Epithelial cell of proximal tubule (primary cell): ENCODE measurements at regions not wholly inside any gene's neighbourhood (a gene's known extent, or its start where the extent isn't known, plus 50 kb on each side); places are given as distances from the start of the nearest gene placed in this dataset.

Experiments
- DNase-seq: peaks from one replicate; pipeline ENCODE4 v3.0.0-alpha.2; 2011; ENCODE audit warnings: low read depth
- H3K4me3 ChIP-seq: 2 replicates; pipeline ENCODE4 v1.5.1; 2011; ENCODE audit warnings: low read depth, mild to moderate bottlenecking, low read length
- TF ChIP-seq, protein P1 (sequence below): conservative IDR thresholded peaks from 2 replicates; pipeline ENCODE4 v1.5.1; 2012; ENCODE audit warnings: low read depth, mild to moderate bottlenecking, low read length

DNA sequence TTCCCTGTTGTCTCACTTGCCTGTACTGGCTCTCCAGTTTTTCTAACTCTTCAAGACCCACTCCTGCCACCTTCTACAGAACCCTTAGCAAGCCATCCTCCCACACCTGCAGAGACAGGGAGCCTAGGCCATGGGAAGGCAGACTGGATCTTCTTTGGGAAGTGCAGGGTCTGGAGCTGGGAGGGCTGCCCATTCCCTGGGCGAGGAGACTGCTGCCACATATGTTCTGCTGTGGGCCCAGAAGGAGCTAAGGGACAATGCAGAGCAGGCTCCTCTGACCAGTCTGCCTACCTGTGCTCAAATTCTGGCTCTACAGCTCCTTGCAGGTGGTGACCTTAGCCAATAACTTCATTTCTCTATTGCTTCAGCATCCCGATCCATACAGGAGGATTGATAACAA, 152.1 kb upstream of the CELF4 start:
- no peak for DNase-seq
- no peak overlapping the region for H3K4me3 ChIP-seq
- TF ChIP-seq, protein P1, sequence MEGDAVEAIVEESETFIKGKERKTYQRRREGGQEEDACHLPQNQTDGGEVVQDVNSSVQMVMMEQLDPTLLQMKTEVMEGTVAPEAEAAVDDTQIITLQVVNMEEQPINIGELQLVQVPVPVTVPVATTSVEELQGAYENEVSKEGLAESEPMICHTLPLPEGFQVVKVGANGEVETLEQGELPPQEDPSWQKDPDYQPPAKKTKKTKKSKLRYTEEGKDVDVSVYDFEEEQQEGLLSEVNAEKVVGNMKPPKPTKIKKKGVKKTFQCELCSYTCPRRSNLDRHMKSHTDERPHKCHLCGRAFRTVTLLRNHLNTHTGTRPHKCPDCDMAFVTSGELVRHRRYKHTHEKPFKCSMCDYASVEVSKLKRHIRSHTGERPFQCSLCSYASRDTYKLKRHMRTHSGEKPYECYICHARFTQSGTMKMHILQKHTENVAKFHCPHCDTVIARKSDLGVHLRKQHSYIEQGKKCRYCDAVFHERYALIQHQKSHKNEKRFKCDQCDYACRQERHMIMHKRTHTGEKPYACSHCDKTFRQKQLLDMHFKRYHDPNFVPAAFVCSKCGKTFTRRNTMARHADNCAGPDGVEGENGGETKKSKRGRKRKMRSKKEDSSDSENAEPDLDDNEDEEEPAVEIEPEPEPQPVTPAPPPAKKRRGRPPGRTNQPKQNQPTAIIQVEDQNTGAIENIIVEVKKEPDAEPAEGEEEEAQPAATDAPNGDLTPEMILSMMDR, result no peak

DNA sequence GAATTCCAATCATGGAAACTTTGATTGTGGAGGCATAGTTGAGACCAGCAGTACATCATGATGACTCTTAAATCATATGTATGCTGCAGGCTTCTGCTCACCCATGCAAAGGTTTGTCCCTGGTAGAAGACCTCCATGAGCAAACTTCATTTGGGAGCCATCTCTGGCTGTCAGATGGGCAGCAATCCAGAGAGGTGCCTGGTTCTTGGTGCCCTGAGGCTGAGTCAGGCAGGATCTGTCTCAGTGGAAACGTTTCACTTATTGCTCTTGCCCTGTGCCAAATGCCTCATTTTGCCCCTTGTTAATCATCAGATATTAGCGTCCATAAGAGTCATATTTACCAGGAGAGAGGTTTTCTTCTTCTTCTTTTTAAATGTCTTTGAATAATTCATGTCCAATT, 151.5 kb upstream of the CELF4 start:
- no peak for DNase-seq
- no peak overlapping the region for H3K4me3 ChIP-seq
- TF ChIP-seq, protein P1, result no peak

DNA sequence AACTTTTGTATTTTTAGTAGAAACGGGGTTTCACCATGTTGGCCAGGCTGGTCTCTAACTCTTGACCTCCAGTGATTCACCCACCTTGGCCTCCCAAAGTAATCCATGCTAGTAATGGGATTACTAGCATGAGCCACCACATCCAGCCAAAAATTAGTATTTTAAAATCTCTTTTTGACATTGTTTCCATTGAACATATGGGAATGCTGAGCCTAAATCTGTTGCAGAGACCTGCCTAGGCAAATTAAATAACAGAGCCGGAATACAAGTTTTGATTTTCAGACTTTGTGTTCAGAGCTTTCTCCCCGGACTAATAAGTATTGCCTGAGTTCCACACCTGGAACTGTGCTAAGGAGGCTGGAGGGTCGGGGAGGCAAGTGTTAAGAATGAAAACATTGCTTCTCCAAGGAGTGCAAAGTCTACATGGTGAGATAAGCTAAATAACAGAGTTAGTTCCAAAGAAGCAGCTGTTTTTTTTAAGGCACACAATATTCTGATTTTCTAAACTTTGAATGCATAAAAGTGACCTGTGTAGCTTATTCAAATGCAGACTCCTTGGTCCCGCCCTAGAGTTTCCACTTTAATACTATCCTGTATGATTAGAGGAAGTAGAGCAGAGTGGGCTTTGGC, 150.6 kb upstream of the CELF4 start:
- DNase-seq, result no peak
- no peak overlapping the region for H3K4me3 ChIP-seq
- TF ChIP-seq, protein P1, result no peak

DNA sequence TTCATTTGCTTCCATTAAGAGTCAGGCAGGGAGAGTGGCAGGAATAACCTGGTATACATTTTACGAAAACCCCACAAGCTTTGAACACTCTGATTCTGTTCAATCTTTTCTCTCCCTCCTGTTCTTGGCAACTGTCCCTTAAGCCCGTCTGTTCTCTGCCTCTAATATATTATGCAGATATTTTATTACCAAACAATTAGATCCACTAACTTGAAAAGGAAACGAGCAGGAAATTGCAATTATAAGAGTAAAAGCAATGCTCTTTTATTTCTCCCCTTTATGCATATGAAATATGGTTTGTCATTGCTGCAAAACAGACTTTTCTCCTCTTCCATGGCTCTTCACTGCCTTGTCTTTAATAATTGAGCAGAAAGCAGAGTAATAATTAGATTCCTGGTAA, 149.1 kb upstream of the CELF4 start:
- DNase-seq, result no peak
- TF ChIP-seq, protein P1, result no peak
- H3K4me3 ChIP-seq, result no peak overlapping the region

DNA sequence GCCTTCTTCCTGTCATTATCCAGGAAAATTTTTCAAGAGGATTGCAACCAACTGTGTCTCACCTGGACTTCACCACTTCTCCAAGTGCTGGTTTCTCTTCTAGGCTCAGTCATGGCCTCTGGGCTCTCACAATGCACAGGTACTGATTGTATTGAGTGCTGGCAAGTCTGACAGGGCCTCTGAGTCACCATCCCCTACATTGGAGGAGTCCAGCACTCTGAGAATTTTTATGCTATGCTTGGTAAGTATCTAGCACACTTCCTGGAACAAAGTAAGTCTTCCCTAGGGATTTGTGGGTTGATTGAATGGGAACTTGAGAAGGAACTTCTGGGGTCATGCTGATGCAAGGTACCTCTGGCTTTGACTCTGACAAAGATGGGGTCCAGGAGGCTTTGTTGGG, 147.2 kb upstream of the CELF4 start:
- H3K4me3 ChIP-seq, result no peak overlapping the region
- TF ChIP-seq, protein P1, result no peak
- DNase-seq, result no peak

DNA sequence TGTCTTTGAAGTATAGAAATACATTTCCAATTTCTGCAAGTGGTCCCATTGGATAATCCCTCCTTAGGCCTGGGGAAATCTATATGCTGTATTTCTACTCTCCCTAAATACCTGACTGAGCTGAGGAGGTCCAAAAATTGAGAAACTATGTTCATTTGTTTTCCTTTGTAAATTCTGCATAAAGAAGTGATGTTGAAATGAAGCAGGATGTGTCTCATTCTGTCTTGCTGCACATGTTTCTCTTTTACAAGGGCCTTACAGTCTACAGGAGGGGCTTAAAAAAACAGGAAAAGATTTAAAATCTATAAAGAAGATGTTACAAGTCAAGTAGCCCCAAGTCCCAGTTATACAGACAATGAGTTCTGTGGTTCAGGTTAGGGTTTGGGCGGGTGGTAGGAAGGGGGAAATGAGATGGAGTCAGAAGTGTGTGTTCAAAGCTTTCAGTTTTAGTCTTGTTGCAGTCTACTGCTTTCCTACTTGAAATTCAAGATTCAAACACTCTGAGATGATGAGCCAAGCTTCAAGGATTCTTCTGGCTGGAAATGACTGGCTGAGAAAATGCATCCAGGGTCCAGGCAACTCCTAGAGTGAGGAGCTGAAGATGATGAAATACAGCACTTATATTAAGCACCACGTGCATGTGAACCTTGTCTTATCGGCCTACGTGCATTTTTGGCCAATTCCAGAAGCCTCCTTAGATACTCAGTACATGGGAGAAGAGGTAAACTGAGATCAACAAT, 146.3 kb upstream of the CELF4 start:
- H3K4me3 ChIP-seq, result no peak overlapping the region
- DNase-seq, result no peak
- TF ChIP-seq, protein P1, result no peak

DNA sequence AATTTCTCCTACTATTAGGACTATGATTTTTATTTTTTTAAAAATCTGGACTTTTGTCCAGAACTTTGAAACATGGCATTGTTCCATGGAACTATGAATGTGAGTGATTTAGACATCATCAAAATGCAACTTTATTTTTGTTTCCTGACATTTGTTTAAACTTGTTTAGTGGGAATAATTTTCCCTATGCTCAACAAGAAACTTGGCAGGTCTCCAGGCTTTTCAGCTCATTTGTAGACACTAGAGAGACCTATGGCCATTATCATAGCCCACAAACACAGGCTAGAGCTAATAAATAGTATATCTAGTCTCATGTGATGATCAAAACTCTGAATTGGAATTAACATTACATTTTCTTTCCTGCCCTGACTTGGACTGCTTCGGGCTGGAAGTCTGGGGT, 145.1 kb upstream of the CELF4 start:
- no peak overlapping the region for H3K4me3 ChIP-seq
- TF ChIP-seq, protein P1, result no peak
- DNase-seq, result no peak
